Small intestine (tissue), 7 donors: ENCODE measurements at regions not wholly inside any gene's neighbourhood (a gene's known extent, or its start where the extent isn't known, plus 50 kb on each side); places are given as distances from the start of the nearest gene placed in this dataset.
"Not testable (repeated sequence)": the region's sequence is repeated elsewhere in the genome, so short reads cannot be mapped to it uniquely, and the experiment has no call there.

Source experiments
- DNase-seq, 2 donors: peaks; one replicate each; pipeline versions ENCODE4 v3.0.0 to v3.0.0-alpha.2; 2013
- FAIRE-seq: peaks from 2 replicates; lab custom pipeline; 2012; peaks lifted over from hg19 to GRCh38; lab: Jason Lieb, UNC
- H3K27ac ChIP-seq, 3 donors: one replicate each; pipeline ENCODE4 v1.5.1; 2013; ENCODE audit warnings: low read length in 2 of 3, mild to moderate bottlenecking in 2 of 3, control low read depth in 1 of 3, inconsistent platforms in 1 of 3, low read depth in 1 of 3, moderate library complexity in 1 of 3
- H3K27me3 ChIP-seq, 3 donors: one replicate each; pipeline ENCODE4 v1.6.1; 2013; ENCODE audit warnings: low read length in 3 of 3, inconsistent platforms in 1 of 3; ENCODE audit not compliant: control insufficient read depth in 3 of 3, insufficient read depth in 3 of 3
- H3K36me3 ChIP-seq, 3 donors: one replicate each; pipeline ENCODE4 v1.6.1; 2013; ENCODE audit warnings: low read length in 3 of 3, inconsistent platforms in 1 of 3, low read depth in 1 of 3, mild to moderate bottlenecking in 1 of 3, moderate library complexity in 1 of 3; ENCODE audit not compliant: control insufficient read depth in 3 of 3, insufficient read depth in 2 of 3
- H3K4me1 ChIP-seq, 3 donors: one replicate each; pipeline ENCODE4 v1.6.1; 2013; ENCODE audit warnings: low read length in 2 of 3, inconsistent platforms in 1 of 3, low read depth in 1 of 3, mild to moderate bottlenecking in 1 of 3, moderate library complexity in 1 of 3; ENCODE audit not compliant: control insufficient read depth in 3 of 3, insufficient read depth in 2 of 3
- H3K4me3 ChIP-seq, 3 donors: one replicate each; pipeline ENCODE4 v1.5.1; 2013; ENCODE audit warnings: low read length in 3 of 3, control low read depth in 1 of 3, inconsistent platforms in 1 of 3, low read depth in 1 of 3, mild to moderate bottlenecking in 1 of 3, moderate library complexity in 1 of 3
- H3K9me3 ChIP-seq, 2 donors: one replicate each; pipeline ENCODE4 v1.6.1; 2013; ENCODE audit warnings: low read depth in 1 of 2, low read length in 1 of 2; ENCODE audit not compliant: control insufficient read depth in 2 of 2, insufficient read depth in 1 of 2
- WGBS, 3 donors: extraction: QIAGEN DNeasy Blood & Tissue Kit; methylation state at CpG; one replicate each; pipeline ENCODE4 v1.1.7; 2013; 5-methylcytosine and 5-hydroxymethylcytosine counted together
- donor health status: healthy with polysubstance abuse.
- donor health status: control.
- donor health status: control.
- donor health status: Bipolar disorder and iron deficiency.
- donor health status: healthy.

DNA sequence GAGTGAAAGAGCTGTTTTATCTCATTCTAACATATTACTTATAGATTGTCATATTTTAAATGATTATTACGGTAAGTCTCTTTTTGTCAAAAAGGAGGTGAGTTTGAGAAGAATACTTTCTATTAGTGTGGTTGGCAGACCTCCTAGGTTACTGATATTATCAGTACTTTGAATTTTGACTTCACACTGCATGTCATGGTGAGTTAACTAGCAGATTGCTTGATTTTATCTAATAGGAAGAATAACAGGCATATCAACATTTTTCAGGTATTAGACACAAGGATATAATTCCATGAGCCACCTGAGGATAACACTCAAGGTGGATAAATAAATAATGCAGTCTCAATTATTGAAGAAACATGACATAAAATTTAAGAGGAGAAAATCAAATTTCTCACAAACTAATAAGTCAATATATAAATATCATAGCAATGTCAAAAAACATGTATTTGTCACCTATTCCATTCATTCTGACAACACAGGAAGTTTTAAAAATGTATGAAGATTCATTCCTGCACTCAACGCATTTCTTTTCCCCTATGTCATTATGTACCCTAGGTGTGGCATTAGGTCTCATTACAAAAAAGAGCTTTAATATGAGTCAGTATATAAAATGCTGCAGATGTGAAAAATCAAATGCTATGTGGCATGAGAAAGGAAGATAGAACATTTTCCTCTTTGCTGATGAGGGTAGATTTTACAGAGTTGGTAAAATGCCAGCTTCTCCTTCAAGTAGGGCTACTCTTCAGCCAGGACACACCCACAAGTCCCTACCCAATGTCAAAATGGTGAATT, 1621.6 kb downstream of the REEP3 start:
- 80 to 88% (median 81%) methylated on average over 2 of the region's 2 CpGs for WGBS, 3 donors
- H3K36me3 ChIP-seq = no peaks in the 10 kb centered on the region
- H3K27me3 ChIP-seq = no peaks in the 10 kb centered on the region
- H3K4me1 ChIP-seq = no peaks in the 10 kb centered on the region
- H3K9me3 ChIP-seq = no peaks in the 10 kb centered on the region
- FAIRE-seq (no peak), DNase-seq (no peak)
- no peak overlapping the region for H3K27ac ChIP-seq
- H3K4me3 ChIP-seq = no peak overlapping the region

DNA sequence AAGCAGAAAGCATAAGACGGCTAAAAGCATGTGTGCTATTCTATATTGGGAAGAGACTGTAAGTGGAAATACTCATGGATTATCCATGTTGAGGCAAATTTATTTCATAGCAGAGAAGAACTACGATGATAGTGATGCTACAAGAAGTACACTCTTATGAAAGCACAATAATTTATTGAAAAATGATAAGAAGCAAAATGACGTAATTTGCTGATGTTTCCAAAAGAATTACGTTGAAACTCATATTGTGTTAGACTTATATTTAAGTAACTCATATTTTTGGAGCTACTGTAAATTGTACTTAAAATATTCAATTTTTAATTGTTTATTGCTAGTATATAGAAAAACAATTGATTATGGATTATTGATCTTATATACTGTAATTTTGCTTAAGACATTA, 1622.5 kb downstream of the REEP3 start:
- FAIRE-seq = no peak
- Histone ChIP-seq H3K4me3 (no peak overlapping the region), H3K27ac (no peak overlapping the region), H3K4me1 (no peaks in the 10 kb centered on the region), H3K36me3 (no peaks in the 10 kb centered on the region), H3K27me3 (no peaks in the 10 kb centered on the region), H3K9me3 (no peaks in the 10 kb centered on the region)
- no peak for DNase-seq
- WGBS, 3 donors = 74 to 88% (median 82%) methylated on average over 4 of the region's 4 CpGs

DNA sequence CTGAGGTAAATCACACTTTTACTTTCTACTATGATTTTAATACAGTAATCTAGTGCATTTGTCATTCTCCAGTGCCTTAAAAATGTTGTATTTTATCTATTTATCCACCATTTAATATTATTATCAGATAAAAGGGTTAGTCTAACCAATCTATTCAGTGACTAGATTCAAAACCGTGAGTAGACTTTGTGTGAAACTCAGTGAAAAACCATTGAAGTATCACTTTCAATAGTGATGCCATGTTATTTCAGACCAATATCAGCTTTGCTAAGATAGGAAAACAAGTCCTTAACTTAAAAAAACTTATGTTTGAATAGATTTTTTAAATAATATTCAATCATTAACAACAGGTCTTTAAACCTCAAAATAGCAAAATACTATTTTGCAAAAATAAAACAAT, 1628.7 kb downstream of the REEP3 start:
- Histone ChIP-seq H3K4me3 (no peak overlapping the region), H3K27ac (no peak overlapping the region), H3K36me3 (no peaks in the 10 kb centered on the region), H3K9me3 (no peaks in the 10 kb centered on the region), H3K4me1 (no peaks in the 10 kb centered on the region), H3K27me3 (no peaks in the 10 kb centered on the region)
- WGBS, 3 donors = 51 to 78% (median 62%) methylated on average over 1 of the region's 1 CpG
- FAIRE-seq (no peak), DNase-seq (no peak)

- Histone ChIP-seq H3K36me3 (no peaks in the 10 kb centered on the region), H3K27me3 (no peaks in the 10 kb centered on the region), H3K9me3 (no peaks in the 10 kb centered on the region), H3K4me3 (no peak overlapping the region), H3K27ac (no peak overlapping the region), H3K4me1 (no peaks in the 10 kb centered on the region)
- WGBS, 3 donors = 44 to 76% (median 65%) methylated on average over 4 of the region's 4 CpGs
- FAIRE-seq (no peak), DNase-seq (no peak)
Observed at GRCh38 chr10:65166272-65166671, 1645.1 kb downstream of the REEP3 start.

GRCh38 chr10:65172249-65172648, 1651.0 kb downstream of the REEP3 start:
- DNase-seq = no peak
- WGBS, 3 donors = 34 to 63% (median 40%) methylated on average over 2 of the region's 2 CpGs
- Histone ChIP-seq H3K36me3 (no peaks in the 10 kb centered on the region), H3K9me3 (no peaks in the 10 kb centered on the region), H3K4me3 (no peak overlapping the region), H3K27me3 (no peaks in the 10 kb centered on the region), H3K4me1 (no peaks in the 10 kb centered on the region), H3K27ac (no peak overlapping the region)
- FAIRE-seq = no peak

GRCh38 chr10:65176994-65177393, 1655.8 kb downstream of the REEP3 start:
- 90 to 96% (median 93%) methylated on average over 7 of the region's 7 CpGs for WGBS, 3 donors
- Histone ChIP-seq H3K36me3 (no peaks in the 10 kb centered on the region), H3K9me3 (no peaks in the 10 kb centered on the region), H3K27me3 (no peaks in the 10 kb centered on the region), H3K27ac (no peak overlapping the region), H3K4me3 (no peak overlapping the region), H3K4me1 (no peaks in the 10 kb centered on the region)
- DNase-seq (no peak), FAIRE-seq (no peak)

DNA sequence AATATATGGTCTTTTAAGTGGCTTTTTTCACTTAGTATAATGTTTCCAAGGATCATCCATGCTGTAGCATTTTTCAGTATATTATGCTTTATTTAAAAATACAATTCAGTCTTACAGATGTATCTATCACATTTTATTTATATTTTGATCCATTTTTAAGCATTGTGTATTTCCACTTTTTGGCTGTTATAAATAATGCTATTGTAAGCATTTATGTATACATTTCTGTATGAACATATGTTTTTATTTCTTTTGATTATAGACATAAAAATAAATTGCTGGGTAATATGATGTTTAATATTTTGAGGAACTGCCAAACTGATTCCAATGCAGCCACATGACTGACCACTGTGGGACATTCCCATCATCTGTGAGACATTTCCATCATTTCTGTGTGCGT, 1662.0 kb downstream of the REEP3 start:
- Histone ChIP-seq H3K27ac (no peak overlapping the region), H3K27me3 (no peaks in the 10 kb centered on the region), H3K36me3 (no peaks in the 10 kb centered on the region), H3K9me3 (peaks cover 0 to 3% of the 10 kb centered on the region in 2 donors), H3K4me1 (no peaks in the 10 kb centered on the region), H3K4me3 (no peak overlapping the region)
- WGBS, 3 donors = 83 to 93% (median 93%) methylated on average over 1 of the region's 1 CpG
- no peak for FAIRE-seq
- no peak for DNase-seq

- WGBS, 3 donors = 90 to 100% (median 94%) methylated on average over 1 of the region's 1 CpG
- H3K4me1 ChIP-seq, H3K27me3 ChIP-seq, FAIRE-seq, DNase-seq, H3K27ac ChIP-seq, H3K4me3 ChIP-seq, H3K9me3 ChIP-seq, H3K36me3 ChIP-seq: not testable (repeated sequence)
Observed at GRCh38 chr10:65186668-65187067, 1665.5 kb downstream of the REEP3 start.

GRCh38 chr10:65194126-65194525, 1672.9 kb downstream of the REEP3 start:
- Histone ChIP-seq H3K36me3 (no peaks in the 10 kb centered on the region), H3K9me3 (no peaks in the 10 kb centered on the region), H3K4me3 (no peak overlapping the region), H3K27ac (no peak overlapping the region), H3K27me3 (no peaks in the 10 kb centered on the region), H3K4me1 (no peaks in the 10 kb centered on the region)
- DNase-seq (no peak), FAIRE-seq (no peak)
- 75 to 87% (median 77%) methylated on average over 7 of the region's 7 CpGs for WGBS, 3 donors
